Hematopoietic multipotent progenitor cell treated with erythropoietin and hydrocortisone succinate and interleukin-3 and kit ligand, for 6 days (in vitro differentiated cells): ENCODE measurements at regions not wholly inside any gene's neighbourhood (a gene's known extent, or its start where the extent isn't known, plus 50 kb on each side); places are given as distances from the start of the nearest gene placed in this dataset.
A peak's percentile ranks its signal among the peaks of the same experiment; 100 is the strongest.

Experiments used
- DNase-seq: peaks from one replicate; pipeline ENCODE4 v3.0.0-alpha.2; 2015

DNA sequence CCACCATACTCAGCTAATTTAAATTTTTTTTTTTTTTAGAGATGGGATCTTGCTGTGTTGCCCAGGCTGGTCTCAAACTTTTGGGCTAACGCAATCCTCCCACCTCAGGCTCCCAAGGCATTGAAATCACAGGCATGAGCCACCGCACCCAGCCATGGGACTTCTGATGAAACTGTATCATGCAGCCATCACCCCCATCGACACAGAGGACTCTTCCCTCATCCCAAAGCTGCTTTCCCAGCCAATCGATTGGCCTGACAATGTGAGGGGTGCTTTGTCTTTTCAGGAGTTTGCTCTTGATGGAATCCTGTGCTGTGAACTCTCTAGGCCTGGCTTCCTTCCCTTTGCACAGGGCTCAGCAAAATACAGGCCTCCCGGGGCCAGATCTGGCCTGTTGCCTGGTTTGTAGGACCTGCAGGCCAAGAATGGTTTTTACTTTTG is 59.6 kb upstream of the NCOR2 start:
- no peak for DNase-seq

DNA sequence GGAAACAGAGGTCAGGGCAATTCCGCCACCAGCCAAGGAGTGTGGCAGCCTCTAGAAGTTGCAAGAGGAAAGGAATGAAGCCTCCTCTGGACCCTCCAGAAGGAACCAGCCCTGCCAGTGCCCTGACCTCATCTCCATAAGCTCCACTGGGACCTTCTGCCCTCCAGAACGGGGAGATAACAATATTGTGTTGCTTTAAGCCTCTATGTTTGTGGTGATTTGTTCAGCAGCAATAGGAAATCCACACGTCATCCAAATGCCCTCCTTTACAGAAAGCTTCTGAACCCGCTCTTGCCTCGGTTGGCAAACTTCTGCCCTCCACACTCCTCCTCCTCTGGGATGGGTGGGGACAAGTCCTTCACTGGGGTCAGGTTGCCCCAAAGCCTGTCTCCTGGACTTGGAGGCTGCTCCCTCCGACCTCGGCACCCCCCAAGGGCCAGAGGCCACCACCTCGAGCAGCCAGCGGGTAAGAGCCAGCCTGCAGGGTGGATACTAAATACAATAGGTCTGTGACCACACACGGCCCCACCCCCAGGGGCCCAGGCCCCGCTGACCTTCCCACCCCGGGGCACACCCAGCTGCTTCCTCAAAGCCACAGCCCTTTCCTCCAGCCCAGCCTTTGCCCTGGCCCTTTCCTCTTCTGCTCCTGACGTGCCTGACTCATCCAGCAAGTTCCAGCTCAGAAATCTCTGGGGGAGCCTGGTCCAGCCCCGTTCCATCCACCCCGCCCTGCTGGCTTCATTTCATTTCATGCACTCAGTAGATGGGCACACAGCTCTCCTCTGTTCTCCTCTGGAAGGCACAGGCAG is 58.7 kb upstream of the NCOR2 start:
- DNase-seq, result peak; percentile 73

GRCh38 chr12:124624823-124625222 is 57.4 kb upstream of the NCOR2 start:
- DNase-seq, result no peak

DNA sequence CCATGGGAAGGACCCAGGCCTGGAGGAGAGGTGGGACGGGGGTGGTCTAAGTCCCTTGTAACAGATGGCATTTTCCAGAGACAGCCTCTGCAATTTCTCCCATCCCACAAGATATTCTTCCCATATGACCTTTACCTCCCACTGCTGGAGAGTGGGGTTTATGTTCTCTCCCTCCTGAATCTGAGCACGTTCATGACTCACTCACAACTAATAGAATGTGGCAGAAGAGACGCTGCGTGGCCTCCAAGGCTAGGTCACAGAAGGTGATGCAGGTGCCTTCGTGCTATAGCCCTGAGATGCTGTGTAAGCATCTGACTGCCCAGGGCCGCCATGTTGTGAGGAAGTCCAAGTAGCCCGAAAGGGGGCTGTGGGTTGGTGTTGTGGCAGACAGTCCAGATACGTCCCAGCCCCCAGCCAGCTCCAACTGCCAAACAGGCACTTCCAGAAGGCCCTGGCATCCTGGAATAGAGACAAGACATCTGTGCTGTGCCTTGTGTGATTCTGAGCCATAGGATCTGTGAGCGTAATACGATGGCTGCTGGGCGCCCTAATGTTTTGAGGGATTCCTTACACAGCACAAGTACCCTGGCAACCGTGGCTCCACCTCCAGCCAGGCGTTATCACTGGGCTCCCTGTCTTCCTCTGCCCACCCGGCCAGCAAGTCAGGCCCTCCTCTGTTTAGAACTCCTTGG is 56.1 kb upstream of the NCOR2 start:
- DNase-seq, result no peak

DNA sequence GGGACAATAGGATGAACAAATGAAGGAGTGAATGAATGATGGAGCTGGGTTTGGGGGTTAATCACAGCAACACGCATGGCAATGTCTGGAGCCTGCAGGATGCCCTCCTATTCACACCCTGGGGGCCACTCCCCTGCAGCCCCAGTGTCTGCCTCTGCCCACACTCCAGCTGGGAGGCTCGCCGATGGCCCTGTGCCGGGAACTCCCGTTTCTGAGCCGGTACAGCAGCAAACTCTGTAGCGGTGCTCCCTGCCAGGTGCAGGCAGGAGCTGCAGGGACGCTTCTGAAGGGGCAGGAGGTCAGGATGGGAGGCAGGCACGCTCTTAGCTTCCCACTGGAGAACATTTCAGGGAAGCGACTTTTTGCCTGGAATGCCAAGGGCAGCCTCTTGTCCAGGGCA is 55.4 kb upstream of the NCOR2 start:
- no peak for DNase-seq

GRCh38 chr12:124622331-124622730 is 54.9 kb upstream of the NCOR2 start:
- no peak for DNase-seq

GRCh38 chr12:124621296-124621660 is 53.9 kb upstream of the NCOR2 start:
- DNase-seq, result no peak

DNA sequence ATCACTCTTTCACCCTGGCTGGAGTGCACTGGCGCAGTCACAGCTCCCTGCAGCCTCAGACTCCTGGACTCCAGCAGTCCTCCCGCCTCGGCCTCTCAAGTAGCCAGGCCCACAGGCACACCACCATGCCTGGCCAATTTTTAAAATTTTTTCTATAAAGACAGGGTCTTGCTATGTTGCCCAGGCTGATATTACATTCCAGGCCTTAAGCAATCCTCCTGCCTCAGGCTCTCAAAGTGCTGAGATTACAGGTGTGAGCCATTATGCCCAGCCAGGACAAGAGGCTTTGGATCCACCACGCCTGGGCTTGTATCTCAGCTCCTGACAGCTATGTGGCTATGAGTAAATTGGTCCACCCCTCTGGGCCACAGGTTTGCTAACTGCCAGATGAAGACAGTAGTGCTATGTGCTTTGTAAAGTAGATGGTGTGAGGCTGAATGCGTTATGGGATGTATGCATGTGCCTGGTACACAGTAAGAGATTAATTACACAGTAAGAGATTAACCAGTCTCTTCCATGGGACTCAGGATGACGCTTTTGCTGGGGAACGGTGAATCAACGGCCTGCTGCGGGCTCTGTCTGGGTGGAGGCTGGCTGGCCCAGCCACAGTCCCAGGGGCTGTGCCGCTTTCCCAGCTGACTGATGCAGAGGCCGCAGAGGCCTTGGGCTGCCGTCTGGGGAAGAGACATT is 53.3 kb upstream of the NCOR2 start:
- no peak for DNase-seq

- DNase-seq, result no peak
These were observed 51.0 kb upstream of the NCOR2 start for GRCh38 chr12:124618291-124618902.

DNA sequence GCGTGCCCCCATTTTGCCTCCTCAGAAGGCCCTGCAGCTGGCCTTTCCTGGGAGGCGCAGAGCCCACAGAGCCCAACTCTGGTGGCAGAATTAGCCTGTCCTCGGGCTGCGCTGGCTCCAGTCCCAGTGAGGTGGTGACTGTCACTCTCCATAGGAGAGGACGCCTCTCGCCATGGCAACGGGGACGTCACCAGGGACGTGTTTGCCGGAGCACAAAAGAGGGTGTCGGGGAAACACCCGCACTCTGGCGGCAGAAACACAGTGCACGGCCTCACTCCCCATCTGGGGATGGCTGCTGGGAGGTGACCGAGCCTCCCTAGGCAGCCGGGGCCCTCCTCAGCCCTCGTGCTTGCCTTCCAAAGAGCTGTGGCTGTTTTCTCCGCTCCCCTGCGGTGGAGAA is 50.2 kb upstream of the NCOR2 start:
- DNase-seq, result no peak
